GM18907 (cell line): ENCODE measurements at regions not wholly inside any gene's neighbourhood (a gene's known extent, or its start where the extent isn't known, plus 50 kb on each side); places are given as distances from the start of the nearest gene placed in this dataset.

Source experiments
- ATAC-seq: cut with Tn5 transposase; IDR thresholded peaks from one replicate; pipeline ENCODE4 v1.9.1; 2021; ENCODE audit warnings: mild to moderate bottlenecking, moderate library complexity; ENCODE audit not compliant: unreplicated experiment

DNA sequence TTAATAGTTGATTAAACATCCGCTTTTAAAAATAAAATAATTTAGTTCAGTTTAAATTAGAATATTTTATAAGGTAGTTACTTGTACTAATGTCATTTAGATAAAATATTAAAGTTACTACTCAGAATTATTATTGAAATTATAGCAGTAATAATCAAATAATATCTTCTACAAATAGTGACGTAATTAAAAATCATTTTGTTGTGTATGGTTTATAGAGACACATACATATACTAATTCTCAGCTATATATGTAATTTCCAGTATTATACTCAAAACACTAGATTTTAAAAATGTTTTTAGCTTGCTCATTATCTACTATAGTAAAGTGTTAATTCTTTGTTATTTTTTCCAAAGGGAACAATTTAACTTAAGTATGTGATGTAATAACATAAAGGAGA is 435.2 kb upstream of the MANEA start:
- no peak for ATAC-seq

GRCh38 chr6:95142661-95143335 is 434.5 kb upstream of the MANEA start:
- no peak for ATAC-seq

DNA sequence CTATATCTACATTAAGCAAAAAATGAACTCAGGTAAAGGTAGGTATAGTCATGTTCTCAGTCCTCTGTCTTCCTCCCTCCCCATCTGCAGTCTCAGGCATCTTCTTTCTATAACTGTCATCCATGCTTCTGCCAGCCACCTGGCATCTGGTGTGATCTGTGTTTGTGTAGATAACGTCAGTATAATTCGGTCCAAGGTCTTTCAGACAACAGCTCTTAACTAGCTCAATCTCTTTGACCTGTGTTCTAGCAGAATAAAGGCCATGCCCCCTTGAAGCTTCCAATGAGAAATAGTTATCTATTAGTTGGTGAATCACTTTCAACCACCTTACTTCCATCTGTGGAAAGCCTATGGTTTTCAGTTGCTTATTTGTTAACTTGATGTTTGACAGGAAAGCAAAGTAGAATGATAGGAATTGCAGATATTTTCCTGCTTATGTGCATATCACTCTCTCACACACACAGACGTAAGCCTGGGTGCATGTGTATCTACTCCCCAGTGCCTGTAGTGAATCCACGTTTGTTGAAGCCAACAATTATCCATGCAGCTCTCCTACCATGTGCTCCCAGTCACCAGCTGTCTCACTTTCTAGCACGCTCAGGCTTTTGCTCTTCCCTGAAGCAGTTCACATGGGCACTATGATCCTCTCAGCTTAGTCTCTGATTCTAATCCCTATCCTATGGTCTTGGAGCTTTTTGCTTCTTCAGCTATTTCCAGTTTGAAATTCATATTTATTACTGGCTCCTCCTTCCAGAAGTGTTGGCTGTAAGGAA is 433.7 kb upstream of the MANEA start:
- ATAC-seq: no peak

DNA sequence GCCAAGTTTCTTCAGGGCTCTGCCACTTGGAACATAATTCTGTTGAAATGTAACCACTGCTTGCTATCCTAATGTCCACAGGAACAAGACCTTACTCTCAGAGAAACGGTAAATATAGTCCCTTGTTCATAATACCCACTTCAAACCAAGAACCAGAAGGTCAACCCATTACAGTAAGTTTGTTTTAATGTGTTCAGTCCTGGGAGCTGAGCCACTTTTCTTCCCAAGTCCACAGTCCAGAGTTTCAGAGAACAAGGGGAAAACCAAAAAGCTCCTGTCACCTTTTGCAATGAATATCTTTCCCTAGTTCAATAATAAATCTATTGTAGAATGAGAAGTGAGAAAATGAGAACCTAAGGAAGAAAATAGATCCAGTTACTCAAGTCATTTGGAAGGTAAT is 431.9 kb upstream of the MANEA start:
- ATAC-seq: no peak

DNA sequence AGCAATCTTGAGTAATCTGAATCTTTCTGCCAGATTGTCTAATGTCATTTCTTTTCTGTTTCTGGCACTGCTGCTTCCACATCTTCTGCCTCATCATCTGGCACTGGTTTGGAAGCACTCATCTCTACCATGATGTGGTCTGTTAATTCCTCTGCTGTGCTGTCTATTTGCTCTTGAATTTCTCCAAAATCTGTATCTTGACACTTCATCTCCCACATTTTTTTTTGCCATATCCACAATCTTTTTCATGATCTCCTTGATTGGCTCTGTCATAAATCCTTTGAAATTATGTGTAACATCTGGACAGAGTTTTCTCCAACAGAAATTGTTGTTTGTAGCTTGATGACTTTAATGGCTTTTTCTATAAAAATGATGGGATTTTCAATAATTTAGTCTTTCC is 417.8 kb upstream of the MANEA start:
- ATAC-seq: no peak

GRCh38 chr6:95169775-95170174 is 407.6 kb upstream of the MANEA start:
- ATAC-seq: no peak

DNA sequence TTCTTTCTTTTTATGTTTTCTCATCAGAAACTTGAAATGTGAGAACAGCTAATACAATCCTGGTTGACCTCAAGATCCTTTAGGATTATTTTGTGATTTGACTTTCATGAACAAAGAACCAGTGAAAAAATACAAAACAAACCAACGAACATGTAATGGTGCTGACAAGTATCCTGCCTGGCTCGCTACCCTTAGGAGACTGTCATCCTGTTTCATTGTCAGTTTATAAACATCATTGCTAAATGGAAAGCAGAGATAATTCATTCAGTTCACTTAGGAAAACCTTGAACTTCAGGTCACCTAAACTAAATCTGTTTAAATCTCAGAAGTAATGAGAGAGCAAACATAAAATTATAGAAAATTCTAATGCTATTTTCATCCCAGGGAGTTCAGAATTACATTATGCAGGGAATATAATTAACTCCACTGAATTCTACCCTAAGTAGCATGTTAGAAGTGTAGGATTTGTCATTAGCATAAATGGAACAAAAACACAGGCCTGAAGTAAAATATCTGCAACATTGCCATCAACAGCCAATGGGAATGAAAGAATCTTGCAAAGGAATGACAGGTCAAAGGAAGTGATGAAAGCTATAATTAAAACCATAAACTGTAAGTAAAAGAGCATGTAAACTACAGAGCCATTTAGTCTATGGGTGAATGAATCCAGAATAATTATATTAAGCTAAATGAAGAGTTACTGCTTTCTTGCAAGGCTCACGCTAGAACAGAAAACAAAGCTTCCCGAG is 401.2 kb upstream of the MANEA start:
- no peak for ATAC-seq

DNA sequence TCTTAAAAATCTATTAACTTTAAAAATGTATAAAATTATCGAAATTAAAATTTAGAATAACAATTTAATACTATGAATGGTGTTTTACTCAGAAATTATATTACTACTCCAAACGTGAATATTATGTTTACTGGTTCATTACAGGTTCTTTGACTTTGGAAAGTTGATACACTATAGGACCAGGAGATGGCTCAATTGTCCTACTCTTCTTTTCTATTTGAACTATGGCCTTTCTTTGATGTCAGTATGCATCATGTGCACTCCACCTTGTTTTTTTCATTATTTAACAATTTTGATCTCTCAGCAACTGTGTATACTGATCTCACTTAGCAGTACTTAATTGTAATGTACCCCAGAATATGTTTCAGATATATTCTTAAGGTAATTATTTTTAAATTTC is 391.5 kb upstream of the MANEA start:
- no peak for ATAC-seq

DNA sequence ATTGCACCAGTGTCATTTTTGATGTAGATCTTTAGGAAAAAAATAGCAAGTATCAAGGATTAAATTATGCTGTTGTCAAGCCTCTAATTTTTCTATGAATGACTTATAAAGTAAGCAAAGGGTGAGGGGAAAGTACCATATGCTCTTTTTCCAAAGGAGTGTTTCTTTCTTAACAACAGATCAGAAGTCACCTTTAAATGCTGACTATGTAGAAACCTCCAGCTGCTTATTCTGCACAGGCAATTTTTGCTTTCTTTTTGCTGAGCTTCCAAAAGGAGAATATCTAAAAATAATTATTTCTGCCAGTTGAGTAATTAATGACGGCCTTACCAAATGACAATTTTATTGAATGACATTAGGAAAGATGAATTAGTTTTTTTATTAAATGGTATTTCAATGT is 390.6 kb upstream of the MANEA start:
- ATAC-seq: no peak

- ATAC-seq: no peak
Observed at GRCh38 chr6:95197590-95197989, 379.7 kb upstream of the MANEA start.

DNA sequence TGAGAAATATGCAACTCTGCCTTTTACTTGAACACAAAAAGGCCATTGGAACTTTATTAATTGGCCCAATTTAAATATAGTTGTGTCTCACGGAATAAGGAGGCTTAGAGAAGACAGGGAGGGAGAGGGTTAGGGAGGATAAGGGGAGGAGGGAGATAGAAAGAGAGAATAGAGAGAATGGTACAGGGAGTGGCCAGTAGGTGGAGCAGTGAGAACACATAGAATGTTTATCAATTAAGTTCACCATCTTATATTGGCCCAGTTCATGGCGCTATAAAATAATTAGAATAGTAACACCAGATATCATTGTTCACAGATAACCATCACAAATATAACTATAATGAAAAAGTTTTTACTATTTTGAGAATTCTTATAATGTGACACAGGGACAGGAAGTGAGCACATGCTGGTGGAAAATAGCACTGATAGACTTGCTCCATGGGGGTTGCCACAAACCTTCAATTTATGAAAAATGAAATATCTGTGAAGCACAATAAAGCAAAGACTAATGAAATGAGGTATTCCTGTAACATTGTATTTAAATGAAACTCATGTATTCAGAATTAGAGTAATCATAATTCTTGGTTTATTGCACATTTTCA is 374.1 kb upstream of the MANEA start:
- peak; percentile 96 for ATAC-seq

GRCh38 chr6:95204178-95204577 is 373.2 kb upstream of the MANEA start:
- ATAC-seq: no peak

- no peak for ATAC-seq
Observed at GRCh38 chr6:95208621-95209020, 368.7 kb upstream of the MANEA start.

DNA sequence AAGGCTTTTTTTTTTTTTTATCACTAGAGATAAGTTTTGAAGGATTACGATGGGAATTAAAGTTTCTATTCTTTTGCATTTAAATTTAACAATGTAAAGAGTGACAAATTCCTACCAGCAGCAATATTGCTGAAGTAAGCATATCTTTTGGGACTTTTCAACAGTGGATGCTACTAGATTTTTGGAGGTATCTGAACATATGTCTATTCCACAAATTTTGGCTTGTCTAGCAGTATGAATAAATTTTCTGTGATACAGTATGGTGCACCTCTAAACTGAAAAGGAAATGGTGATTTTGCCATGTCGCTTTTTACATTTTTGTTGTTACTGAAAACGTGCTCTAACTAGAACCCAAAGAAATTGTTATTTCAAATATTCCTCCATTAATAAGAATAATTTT is 368.3 kb upstream of the MANEA start:
- ATAC-seq: no peak

- ATAC-seq: no peak
Observed at GRCh38 chr6:95216555-95216954, 360.8 kb upstream of the MANEA start.

GRCh38 chr6:95227351-95227750 is 350.0 kb upstream of the MANEA start:
- ATAC-seq: no peak

GRCh38 chr6:95228636-95229035 is 348.7 kb upstream of the MANEA start:
- ATAC-seq: no peak

DNA sequence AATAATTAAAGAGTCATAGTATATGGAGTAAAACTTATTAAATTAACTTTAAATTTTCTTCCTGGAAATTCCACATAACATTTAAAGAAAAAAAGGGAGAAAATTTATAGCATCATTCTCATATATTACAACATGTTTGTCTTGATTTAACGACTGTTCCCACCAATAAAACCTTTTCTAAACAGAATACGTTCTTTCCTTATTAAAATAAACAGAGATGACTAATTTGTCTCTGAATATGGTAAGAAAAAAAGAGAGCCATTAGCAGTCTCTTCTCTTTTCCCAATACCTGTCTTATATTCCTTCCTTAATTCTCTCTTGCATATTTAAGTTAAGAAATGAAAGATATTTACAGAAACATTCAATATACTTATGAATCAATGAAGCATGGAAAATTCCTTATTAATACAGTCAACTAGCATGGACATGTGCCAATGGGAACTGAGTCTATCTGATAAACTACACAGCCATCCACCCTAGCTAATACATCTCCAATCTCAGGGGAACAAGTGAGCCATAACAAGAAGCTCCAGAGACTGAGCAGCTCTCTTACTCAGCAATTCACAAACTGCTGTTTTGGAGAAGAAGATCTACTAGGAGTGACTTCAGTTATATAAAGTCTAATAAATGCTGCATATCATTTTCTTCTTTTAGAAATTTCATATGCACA is 347.1 kb upstream of the MANEA start:
- no peak for ATAC-seq

DNA sequence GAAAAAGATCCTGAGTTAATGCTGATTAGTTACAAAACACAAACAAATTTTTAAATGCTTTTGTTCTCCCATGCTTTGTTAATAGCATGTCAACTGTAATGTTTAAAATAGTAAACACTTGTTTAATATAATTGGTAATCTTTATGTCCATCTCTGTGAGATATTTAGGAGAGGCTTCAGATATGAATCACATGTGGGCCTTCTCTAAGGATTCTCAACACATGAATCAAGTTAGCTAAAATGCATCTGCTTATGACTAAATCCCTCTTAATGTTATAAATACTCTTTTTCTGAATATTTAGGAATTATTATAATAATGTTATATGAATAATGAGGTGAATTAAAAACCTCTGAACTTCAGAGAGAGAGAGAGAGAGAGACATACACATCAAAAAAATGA is 345.9 kb upstream of the MANEA start:
- ATAC-seq: no peak

DNA sequence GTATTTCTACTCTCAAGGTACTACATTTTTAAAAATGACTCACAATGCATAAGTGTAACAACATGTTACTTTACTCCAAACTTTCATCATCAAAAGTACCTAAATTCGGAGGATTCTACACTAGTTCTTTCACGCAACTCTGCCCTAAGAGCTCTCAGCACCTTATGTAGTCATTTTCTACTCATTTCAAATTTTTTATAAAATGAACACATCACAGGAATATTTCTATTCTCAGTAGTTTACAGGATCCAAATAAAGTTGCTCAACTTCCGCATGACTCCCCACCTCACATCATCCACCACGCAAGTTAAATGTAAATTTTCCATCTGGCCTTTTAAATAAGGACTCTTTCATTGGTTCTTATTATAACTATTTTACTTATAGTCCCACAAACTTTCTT is 344.9 kb upstream of the MANEA start:
- ATAC-seq: no peak

DNA sequence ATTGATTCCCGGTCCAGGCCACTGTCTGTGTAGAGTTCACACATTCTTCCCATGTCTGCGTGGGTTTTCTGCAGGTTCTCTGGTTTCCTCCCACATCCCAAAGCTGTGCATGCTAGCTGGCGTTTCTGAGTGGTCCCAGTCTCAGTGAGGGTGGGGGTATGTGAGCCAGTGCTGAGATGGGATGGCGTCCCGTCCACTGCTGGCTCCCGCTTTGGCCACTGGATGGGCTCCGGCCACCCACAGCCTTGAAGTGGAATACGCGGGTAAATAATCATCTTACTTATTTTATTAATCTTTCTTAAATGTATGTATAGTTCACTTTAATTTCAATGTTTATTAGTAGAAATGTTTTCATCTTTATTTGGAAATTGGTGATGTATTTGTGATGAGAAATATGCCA is 343.5 kb upstream of the MANEA start:
- no peak for ATAC-seq
